ENCODE measurements at regions not wholly inside any gene's neighbourhood (a gene's known extent, or its start where the extent isn't known, plus 50 kb on each side); places are given as distances from the start of the nearest gene placed in this dataset.

- H3K4me2 ChIP-seq (ENCODE audit: insufficient read depth, insufficient read length, low read length): no peak overlapping the region
- no peak overlapping the region for H2BK12ac ChIP-seq (ENCODE audit: insufficient read length, low read depth, low read length)
- DNase-seq: no peak
- H3K18ac ChIP-seq (ENCODE audit: insufficient read length, low read depth, low read length): no peak overlapping the region
- no peak overlapping the region for H4K91ac ChIP-seq (ENCODE audit: insufficient read length, low read depth, low read length)
- WGBS (ENCODE audit: extremely low coverage, insufficient read length, low lambda C conversion rate): no CpG with 5 or more reads among the region's 1 CpG
- no peak overlapping the region for H3K27ac Mint-ChIP-seq
- H3K79me1 ChIP-seq (ENCODE audit: insufficient read depth, low read depth, low read length, poor library complexity, severe bottlenecking): no peaks in the 10 kb centered on the region
- H2AFZ ChIP-seq (ENCODE audit: low read length): no peak overlapping the region
- no peak for TF ChIP-seq CTCF (conservative IDR thresholded peaks at IDR 0.05)
- H4K20me1 ChIP-seq (ENCODE audit: control insufficient read depth, insufficient read depth, insufficient read length): no peaks in the 10 kb centered on the region
- no peak overlapping the region for H3K4ac ChIP-seq (ENCODE audit: low read depth, low read length)
- H2BK5ac ChIP-seq (ENCODE audit: insufficient read length, low read length): no peak overlapping the region
- H3K9me3 ChIP-seq (ENCODE audit: control insufficient read depth, low read depth, low read length): no peaks in the 10 kb centered on the region
- H3K23ac ChIP-seq (ENCODE audit: insufficient read length, low read depth, low read length): no peak overlapping the region
- no peaks in the 10 kb centered on the region; the same call in 1 of the 2 replicates for H3K27me3 Mint-ChIP-seq (ENCODE audit: low read depth)
- no peak overlapping the region for H2BK15ac ChIP-seq (ENCODE audit: low read depth, low read length)
- H3K27ac ChIP-seq (ENCODE audit: insufficient read length, low read depth, low read length): no peak overlapping the region
- no peak overlapping the region for H2BK120ac ChIP-seq (ENCODE audit: low read depth, low read length, poor library complexity, severe bottlenecking)
- H3K23me2 ChIP-seq (ENCODE audit: insufficient read length, low read depth, low read length, poor library complexity, severe bottlenecking): no peaks in the 10 kb centered on the region
- H3K9me3 Mint-ChIP-seq: peaks cover 0 to 11% of the 10 kb centered on the region in 2 experiments; a peak in 3 of 5 replicates
- H2BK20ac ChIP-seq (ENCODE audit: low read depth, low read length, poor library complexity, severe bottlenecking): no peak overlapping the region
- H4K8ac ChIP-seq (replicated peaks; ENCODE audit: insufficient read length, low read depth, low read length): no peak overlapping the region
- no peak overlapping the region for H3K9ac ChIP-seq (ENCODE audit: extremely low read depth, insufficient read length, low read length)
- no peak overlapping the region for H3T11ph ChIP-seq (ENCODE audit: low read length)
- H3K4me1 Mint-ChIP-seq: no peaks in the 10 kb centered on the region; a peak in 1 of 4 replicates
- peaks cover 0 to 19% (median 1%) of the 10 kb centered on the region in 3 experiments; a peak in 3 of 7 replicates for H3K36me3 Mint-ChIP-seq (ENCODE audit: insufficient read depth in 1 of 3, low read depth in 3 of 3)
- no peaks in the 10 kb centered on the region for H3K27me3 ChIP-seq (ENCODE audit: insufficient read depth, low read length)
- H3K56ac ChIP-seq (ENCODE audit: insufficient read length, low read depth, low read length): no peak overlapping the region
- H3K14ac ChIP-seq (ENCODE audit: insufficient read depth, low read length): no peak overlapping the region
- no peaks in the 10 kb centered on the region for H3K4me1 ChIP-seq (ENCODE audit: insufficient read depth, low read length)
- no peak overlapping the region for H4K5ac ChIP-seq (ENCODE audit: insufficient read length, low read depth, low read length)
- no peak overlapping the region for H3K4me3 Mint-ChIP-seq
- H2AK5ac ChIP-seq (ENCODE audit: insufficient read length, low read length): no peak overlapping the region
- no peaks in the 10 kb centered on the region for H3K79me2 ChIP-seq (ENCODE audit: insufficient read depth, low read length)
Observed at GRCh38 chr6:10258341-10258740, 156.5 kb downstream of the TFAP2A start.

Data from H9 (cell line).